ENCODE measurements at regions not wholly inside any gene's neighbourhood (a gene's known extent, or its start where the extent isn't known, plus 50 kb on each side); places are given as distances from the start of the nearest gene placed in this dataset.
"Not testable (repeated sequence)": the region's sequence is repeated elsewhere in the genome, so short reads cannot be mapped to it uniquely, and the experiment has no call there.

DNA sequence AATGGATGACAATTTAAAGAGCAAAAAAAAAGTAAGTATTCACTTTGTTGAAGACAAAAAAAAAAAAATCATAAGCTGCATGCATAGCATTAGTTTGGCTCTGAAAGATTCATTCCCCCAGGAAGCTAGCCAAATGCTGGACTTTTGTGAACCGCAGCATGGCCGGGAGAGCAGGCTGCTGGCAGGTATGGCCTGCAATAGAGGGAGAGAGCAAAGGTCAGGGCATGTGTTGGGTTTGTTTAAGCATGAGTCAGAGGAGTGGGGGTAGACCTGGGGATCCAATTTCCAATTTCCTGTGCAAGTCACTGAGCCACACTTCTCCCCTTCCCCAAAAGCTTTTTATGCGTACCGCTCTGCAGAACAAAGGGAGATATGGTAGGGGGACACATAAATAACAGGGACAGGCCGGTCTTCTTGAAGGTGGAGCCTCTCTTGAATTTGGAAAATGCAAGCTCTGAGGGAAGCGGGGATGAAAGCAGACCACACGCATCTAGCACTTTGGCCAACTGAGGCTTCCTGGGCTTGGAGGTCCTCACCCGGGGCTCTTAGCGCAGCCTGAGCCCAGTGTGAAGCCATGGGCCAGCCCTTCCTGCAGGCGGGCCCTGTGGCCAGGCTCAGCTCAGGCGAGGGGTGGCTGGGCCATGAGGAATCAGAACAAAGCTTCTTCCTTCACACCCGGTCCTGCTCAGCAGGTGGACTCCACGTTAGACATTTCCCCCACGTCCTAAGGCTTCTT is 171.1 kb downstream of the TOMM20 start:
- peak; percentile 28 for DNase-seq

DNA sequence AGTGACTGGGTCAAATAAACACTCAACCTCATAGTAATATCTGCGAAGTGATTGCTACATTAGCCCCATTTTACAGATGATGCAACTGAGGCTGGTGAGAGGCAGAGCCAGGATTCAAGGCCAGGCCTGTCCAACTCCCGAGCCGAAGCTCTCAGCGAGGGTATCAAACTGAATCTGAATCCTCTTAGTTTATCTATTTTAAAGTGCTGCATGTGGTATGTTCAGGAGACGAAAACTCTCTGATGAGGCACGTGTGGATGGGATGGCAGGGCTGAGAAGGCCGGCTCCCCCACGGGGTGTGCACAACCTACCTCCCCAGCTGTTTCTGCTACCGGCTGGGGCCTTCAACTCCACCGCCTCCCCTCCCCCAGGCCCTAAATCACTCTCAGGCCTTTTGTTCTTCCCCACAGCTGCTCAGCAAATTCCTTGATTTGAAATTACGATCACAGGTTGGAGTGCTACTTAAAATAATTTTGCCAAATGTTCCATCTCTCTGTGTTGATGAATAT is 171.8 kb downstream of the TOMM20 start:
- DNase-seq: peak; percentile 20

DNA sequence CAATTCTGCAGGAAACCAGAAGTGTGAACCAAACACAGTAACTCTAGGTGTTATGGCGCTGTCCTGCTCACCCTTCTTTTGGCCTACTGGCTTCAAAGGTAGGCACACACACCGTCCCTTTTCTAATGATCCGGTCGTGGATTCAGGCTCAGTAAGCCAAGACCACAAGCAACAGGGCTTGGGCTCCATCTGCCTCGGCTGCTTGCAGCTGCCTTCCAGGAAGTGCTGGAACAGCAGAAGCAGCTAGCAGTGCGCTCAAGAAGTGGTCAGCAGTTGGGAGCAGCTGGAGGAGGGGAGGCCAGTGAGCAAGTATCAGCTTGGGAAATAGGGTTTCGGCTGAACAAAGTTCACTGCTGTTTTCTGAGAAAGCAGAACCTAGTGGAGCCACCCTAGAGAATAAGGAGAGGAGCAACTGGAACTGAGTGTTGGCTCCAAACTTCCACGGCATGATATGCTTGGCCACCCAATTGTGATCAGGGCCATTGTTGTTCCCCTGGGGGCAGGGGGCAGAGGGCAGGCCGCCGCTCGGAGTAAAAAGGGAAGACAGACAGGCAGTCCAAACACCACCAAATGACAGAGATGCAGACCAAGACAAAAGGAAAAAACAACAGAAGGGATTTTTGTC is 173.4 kb downstream of the TOMM20 start:
- DNase-seq: peak; percentile 35

DNA sequence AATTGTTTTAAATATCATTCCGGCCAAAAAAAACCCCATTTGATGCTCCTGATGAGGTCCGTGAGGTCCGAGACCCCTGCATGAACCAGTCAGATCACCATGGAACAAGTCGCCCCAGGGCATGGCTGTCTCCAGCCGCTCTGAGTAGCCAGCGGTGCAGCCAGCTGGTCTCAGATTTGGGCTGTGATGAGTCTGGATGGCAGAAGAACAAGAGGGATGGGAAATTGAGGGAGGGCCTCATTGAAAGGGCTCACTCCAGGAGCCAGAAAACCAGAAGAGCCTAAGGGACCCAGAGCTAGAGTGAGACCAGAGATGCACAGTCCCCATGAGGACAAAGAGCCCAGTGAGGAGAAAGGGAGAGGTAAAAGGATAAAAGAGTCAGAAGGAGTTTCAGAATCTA is 174.0 kb downstream of the TOMM20 start:
- DNase-seq: peak; percentile 22

DNA sequence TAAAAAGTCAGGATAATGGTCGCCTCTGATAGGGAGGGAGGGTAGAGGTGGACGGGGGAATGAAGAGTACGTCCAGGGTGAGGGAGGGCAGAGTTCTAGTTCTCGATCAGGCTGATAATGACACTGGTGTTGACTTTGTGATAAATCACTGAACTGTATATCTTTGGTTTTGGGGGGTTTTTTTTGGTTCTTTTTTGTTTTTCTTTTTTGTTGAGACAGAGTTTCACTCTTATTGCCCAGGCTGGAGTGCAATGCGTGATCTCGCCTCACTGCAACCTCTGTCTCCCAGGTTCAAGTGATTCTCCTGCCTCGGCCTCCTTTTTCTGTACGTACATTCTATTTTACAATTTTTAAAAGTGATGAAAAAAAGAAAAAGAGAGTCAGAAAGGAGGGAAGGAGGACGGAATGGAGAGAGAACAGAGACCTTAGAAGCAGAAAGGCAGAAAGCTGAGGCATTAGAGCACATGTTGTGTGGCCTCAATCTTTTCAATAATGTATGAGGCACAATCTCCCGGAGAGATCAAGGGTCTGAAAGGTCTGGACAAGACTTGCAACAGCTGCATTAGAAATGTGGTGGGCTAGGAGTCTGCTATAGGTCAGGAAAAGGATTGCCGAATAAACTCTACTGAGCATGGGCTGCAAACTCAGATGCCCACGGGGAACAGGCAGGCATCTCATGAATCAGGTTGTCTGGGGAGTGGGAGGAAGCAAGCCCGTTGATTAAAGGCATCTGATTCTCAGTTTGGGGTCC is 174.8 kb downstream of the TOMM20 start:
- DNase-seq: peak; percentile 22

DNA sequence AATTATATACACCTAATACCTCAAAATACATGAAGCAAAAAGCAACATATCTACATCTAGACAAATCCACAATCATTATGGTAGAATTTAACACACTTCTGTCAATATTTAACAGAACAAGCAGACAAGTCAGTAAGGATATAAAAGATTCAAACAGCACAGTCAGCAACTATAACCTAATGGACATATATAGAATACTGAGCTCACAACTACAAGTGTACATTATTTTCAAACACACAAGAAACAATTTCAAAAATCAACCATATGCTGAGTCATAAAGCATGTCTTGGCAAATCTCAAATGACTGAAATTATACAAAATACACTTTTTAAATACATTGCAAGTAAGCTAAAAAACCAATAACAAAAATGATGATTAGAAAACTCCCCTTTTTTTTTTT is 178.0 kb downstream of the TOMM20 start:
- no peak for DNase-seq

DNA sequence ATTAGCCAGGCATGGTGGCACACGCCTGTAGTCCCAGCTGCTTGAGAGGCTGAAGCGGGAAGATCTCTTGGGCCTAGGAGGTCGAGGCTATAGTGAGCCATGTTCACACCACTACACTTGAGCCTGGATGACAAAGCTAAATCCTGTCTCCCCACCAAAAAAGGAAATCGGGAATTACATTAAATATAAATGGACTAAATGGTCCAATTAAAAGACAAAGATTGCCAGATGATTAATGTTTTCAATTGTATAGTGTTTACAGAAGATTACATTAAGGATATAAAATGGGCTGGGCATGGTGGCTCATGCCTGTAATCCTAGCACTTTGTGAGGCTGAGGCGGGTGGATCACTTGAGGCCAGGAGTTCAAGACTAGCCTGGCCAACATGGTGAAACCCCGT is 179.1 kb downstream of the TOMM20 start:
- DNase-seq: not testable (repeated sequence)

DNA sequence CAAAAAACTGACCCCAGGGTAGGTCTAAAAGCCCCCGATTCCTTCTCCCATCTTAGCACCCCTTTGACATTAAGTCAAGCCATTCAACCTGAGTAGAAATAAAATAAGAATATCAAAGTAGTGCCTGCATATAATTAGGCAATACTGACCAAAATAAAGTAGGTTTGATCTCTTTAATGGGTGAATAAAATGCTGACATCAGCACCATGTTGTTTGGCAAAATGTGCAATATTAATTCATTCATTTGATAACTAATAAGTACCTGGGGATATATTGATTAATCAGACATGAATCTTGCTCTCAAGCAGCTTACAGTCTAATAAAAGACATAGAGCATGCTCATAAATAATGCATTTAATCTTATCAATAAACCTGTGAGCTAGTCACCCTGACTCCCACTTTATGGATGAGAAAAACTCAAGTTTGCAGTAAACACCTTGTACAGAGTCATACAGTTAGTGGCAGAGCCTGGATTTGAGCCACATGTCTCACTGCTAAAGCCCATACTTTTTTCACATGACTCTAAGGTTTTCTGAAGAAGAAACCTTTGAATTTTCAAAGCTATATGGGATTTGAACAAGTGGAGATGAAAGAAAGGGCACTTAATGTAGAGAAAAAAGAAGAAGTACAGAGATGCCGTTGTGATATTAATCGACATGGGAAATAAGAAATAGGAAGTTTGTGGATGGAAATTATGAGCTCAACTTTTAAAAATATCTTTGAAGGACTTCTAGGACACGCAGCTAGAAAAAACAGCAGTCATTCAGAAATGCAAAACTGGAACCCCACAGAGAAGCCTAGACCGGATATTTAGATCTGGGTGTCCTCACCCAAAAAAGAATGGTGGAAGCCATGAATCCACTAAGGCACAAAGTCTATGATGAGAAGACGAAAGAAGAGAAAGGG is 183.9 kb downstream of the TOMM20 start:
- no peak for DNase-seq

DNA sequence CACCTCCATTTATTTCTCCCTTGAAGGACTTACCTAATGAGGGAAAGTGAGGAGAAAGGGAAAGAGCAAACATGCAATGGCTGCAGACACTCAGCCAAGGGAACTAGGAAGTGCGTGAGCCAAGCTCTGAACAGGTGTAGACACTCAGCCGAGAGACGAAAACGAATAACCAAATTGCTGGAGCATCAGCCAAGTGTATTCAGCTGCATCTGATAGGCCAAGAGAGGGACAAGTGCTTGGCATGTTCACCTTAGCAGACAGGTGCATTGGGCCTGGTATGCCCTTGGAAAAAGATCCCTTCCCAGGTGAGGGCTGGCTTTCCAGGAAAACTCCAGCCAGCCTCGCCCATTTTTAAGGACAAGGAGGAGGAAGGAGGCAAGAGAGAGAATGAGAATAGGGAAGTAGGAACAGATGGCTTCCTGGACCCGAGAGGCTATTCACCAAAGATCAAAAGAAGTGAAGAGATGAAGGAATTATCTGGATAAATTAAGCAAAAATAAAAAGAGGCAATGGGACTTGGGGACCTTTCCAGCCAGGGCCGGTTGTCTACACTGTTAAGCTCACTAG is 184.7 kb downstream of the TOMM20 start:
- peak; percentile 17 for DNase-seq

DNA sequence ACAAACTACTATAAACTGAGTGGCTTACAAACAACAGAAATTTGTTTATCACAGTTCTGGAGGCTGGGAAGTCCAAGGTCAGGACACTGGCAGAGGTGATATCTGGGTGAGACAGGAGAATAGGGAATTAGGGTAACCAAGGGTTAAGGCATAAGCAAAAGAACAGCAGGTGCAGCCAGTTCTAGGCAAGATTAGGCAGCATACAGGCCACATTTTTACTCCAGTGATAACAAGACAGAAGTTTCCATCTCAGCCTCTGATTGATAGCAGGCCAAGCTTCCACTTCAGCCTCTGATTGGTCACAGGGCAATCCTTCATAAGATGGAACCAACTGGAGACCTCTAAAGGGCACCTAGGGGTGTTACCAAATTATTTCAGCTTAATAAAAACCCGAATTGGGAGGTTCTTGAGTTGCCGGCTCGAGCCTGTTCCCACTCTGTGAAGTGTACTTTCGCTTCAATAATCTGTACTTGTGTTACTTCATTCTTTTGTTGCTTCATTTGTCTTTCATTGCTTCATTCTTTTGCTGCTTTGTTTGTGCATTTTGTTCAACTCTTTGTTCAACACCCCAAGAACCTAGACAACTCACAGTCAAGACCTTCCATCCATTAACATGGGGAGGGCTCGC is 185.6 kb downstream of the TOMM20 start:
- DNase-seq: peak; percentile 10

DNA sequence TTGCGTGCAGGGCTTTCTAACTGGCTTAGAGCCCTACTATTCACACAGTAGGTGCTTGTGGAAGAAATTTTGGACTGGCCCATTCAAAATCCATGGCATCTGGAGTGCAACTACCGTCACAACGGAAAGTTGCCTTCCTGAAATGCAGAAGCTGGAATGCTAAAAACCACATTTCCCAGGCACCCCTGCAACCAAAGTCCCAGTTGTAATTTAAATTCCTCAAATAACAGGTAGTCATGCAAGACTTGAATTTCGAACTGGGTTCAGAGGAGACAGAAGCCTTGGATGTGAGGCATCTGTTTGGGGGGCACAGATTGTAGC is 186.7 kb downstream of the TOMM20 start:
- DNase-seq: peak; percentile 23

DNA sequence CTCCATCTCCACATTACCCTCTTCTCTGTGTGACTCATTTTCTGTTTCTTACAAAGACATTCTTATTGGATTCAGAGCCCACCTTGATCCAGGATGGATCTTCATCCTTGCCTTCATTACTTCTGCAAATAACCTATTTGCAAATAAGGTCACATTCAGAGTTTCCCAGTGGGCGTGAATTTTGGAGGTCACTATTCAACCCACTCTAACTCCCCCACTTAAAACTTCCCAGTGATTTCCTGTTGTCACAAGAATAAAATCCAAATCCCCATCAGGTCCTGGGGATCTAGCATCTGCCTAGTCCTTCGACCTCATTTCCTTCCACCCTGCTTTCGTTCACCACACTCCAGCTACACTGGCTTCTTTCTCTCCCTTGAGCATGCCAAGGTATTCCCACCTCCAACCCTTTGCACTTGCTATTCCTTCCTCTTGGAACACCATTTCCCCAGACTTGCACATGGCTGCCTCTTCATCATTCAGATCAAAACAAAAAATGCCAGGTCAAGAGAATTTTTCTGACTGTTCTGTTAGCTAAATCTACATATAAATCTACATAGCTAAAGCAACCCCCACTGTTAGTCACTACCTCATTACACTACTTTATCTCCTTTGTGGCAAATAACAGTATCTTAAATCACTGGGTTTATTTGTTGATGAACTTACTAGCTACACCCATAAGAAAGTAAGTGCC is 187.2 kb downstream of the TOMM20 start:
- DNase-seq: peak; percentile 18

DNA sequence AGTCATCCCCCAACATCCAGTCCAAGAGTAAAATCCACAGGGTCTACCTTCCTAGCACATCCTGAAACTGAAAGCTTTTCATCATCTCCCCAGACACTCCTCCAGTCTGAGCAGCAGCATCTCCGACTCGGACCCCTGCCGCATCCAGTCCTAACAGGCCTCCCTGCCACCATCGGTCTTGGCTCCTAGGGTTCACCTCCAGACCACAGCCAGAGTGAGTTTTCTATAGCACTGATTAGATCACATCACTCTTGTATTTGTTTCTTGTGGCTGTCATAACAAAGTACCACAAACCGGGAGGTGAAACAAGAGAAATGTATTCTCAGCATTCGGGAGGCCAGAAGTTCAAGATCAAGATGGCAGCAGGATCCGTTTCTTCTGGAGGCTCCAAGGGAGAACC is 187.8 kb downstream of the TOMM20 start:
- no peak for DNase-seq

DNA sequence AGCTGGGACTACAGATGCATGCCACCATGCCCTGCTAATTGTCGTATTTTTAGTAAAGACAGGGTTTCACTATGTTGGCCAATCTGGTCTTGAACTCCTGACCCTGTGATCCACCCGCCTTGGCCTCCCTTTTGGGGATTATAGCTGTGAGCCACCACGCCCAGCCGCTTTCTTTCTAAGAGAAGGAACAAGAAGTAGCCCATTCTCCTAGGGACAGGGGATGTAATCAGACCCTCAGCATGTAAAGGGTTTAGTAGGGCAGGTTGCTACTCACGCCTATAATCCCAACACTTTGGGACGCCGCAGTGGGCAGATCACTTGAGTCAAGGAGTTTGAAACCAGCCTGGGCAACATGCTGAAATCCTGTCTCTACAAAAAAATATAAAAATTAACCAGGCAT is 189.7 kb downstream of the TOMM20 start:
- peak; percentile 10 for DNase-seq

DNA sequence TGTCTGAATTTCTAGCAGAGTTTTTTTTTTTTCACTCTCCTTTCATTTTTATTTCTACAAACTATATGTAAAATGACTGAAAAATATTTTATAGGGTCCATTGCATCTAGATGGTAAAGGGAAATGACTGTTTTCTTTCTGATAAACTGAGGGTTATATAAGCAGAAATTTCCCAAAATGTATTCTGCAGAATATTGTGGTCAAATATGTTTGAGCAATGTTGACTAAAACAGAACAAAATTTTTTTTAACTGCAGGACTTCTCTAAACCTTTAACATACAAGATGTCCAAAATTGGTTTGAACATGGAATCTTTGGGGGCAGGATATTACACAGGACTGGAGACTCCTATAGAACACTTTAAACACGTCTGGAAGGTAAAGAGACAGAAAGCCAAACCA is 190.5 kb downstream of the TOMM20 start:
- no peak for DNase-seq

DNA sequence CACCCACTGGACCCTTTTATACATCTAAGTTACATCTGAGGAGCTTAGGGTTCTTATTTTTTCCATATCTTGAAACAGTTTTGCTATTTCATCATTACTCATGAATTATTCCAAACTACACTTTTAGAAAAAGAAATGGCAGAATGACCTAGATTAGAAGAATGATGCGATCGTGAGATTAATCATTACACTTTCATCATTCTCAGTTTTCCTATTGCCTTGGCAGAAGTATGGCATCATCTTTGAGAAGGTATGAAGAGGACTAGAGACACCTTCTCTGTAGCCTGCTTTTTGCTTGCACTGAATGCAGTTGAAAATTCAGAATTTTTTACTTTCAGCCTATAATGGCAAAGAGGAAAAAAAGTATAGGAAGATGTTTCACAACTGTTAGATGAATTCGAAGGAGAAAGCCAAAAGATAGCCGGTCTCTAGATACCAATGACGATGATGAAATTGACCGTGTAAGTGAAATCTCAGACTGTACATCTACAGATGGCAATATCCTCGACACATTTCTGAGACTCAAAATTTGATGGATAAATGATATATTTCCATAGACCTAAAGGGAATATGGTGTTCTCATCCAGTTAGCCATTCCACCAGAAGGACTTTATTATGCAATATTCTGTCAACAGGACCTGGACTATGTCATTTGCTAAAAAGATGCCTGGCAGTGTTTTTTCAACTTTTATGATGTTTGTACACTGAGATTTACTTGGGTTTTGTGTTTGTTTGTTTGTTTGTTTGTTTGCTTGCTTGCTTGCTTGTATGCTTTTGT is 191.8 kb downstream of the TOMM20 start:
- no peak for DNase-seq

DNA sequence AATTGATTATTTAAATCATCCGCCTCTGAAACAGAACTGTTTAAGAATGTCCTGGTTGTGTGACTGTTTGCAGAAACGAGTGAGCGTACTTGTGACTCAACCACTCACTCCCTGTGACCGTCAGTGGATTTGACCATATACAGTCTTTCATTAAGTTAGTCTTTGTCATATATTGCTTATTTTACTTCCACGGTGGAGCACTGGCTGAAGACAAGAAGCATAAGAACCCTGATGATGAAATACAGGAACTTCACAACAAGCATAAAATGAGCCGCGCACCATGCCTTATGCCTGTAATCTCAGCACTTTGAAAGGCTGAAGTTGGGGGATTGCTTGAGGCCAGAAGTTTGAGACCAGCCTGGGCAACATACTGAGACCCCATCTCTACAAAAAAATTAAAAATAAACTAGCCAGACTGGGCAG is 194.0 kb downstream of the TOMM20 start:
- peak; percentile 22 for DNase-seq

DNA sequence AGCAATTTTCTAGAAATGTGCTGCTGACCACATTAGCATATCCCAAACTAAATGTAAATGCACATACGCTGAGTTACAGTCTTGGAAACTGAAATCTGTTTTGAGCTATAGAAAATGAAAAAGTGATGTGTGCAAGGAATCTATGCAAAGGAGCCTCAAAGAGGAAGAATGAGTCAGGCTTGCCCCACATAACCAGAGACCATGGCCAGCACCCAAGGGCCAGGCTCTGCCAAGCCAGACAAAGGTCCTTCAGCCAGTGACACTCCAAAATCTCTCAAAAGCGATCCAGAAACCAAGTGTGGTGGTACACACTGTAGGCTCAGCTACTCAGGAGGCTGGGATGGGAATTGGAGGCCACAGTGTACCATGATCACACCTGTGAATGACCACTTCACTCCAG is 195.2 kb downstream of the TOMM20 start:
- peak; percentile 51 for DNase-seq

DNA sequence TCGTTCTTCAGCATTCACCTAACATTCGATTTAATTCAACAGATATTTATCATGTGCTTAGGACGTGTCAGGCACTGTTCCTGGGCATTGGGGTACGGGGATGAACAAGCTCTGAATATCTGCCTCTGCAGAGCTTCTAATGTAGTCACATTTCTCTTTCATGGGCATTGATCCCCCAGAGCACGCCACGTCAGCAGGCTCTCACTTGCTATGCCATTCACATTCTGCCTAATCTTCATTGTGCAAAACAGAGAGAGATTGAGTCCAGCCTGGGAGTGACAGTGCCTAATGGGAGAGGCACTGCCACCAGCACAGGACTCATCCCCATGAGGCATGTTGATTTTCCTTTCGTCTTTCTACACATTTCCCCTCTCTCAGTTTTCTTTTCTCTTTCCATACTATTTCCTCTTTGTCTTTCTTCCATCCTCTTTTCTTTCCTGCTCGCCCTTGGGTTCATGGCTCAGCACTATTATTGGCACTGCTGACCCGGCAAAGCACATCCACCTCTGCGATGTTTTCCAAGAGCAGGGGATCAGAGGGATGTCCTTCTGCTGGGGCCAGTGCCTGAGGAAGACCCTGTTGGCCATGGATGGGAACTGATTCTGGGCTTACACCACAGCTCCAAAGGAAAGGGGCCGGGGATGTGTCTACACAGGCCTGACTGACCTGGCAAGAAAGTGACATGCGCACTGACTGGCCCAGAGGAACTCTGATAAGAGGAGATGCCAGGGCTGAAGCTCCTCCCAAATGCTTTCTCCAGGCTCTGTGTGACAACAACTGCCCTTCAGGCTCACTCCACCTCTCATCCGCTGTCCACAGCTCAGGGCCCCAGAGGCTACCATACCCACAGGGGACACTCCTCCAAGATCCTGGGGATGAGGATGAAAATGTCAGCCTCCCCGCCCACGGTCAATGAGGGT is 195.9 kb downstream of the TOMM20 start:
- DNase-seq: peak; percentile 33

All from stimulated activated CD8-positive, alpha-beta memory T cell treated with anti-CD3 and anti-CD28 coated beads, Interleukin-4, amount 100 ng/mL, for 48 hours (primary cell).